ENCODE measurements at regions not wholly inside any gene's neighbourhood (a gene's known extent, or its start where the extent isn't known, plus 50 kb on each side); places are given as distances from the start of the nearest gene placed in this dataset.

DNA sequence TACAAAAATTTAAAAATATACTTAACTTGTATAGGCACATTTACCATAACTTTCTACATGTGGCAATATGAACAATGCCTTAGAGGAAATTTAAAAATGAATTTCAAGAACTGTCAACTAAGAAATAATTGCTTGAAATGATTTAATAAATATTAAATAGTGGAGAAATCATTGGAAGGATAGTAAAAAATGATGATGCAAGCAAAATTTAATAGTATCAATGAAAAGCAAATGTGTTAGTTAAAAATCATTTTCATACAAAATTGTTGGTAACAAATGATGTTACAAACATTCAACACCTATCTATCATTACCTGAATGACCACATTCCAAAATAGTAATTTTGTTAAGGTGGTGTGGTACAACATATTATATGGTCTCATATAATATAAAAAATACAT, 331.0 kb downstream of the HAO1 start:
- Histone ChIP-seq H4K20me1 (ENCODE audit: low read depth, low read length) (no peaks in the 10 kb centered on the region), H3K27me3 (ENCODE audit: low read length) (no peaks in the 10 kb centered on the region), H3K9me3 (ENCODE audit: insufficient read depth, low read length) (no peaks in the 10 kb centered on the region), H3K79me2 (ENCODE audit: insufficient read depth, low read length) (no peaks in the 10 kb centered on the region), H3K9me2 (replicated peaks; ENCODE audit: insufficient read depth, low read length) (no peaks in the 10 kb centered on the region), H3K4me2 (ENCODE audit: low read depth, low read length, poor library complexity, severe bottlenecking) (no peak overlapping the region), H3K36me3 (ENCODE audit: low read length) (no peaks in the 10 kb centered on the region), H3K27ac (ENCODE audit: low read depth, low read length) (no peak overlapping the region), H3K4me3 (ENCODE audit: insufficient read depth, low read length, poor library complexity, severe bottlenecking) (no peak overlapping the region), H2AFZ (ENCODE audit: low read depth, low read length, severe bottlenecking) (no peak overlapping the region), H3F3A (ENCODE audit: insufficient read depth) (no peaks in the 10 kb centered on the region), H3K9ac (ENCODE audit: low read length) (no peak overlapping the region)
- TF ChIP-seq, protein P1, sequence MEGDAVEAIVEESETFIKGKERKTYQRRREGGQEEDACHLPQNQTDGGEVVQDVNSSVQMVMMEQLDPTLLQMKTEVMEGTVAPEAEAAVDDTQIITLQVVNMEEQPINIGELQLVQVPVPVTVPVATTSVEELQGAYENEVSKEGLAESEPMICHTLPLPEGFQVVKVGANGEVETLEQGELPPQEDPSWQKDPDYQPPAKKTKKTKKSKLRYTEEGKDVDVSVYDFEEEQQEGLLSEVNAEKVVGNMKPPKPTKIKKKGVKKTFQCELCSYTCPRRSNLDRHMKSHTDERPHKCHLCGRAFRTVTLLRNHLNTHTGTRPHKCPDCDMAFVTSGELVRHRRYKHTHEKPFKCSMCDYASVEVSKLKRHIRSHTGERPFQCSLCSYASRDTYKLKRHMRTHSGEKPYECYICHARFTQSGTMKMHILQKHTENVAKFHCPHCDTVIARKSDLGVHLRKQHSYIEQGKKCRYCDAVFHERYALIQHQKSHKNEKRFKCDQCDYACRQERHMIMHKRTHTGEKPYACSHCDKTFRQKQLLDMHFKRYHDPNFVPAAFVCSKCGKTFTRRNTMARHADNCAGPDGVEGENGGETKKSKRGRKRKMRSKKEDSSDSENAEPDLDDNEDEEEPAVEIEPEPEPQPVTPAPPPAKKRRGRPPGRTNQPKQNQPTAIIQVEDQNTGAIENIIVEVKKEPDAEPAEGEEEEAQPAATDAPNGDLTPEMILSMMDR (IDR thresholded peaks at IDR 0.05; ENCODE audit: insufficient read depth, low read length, poor library complexity, severe bottlenecking), result no peak
- TF ChIP-seq EZH2phosphoT487 (conservative IDR thresholded peaks at IDR 0.05; ENCODE audit: low read length), result no peak

DNA sequence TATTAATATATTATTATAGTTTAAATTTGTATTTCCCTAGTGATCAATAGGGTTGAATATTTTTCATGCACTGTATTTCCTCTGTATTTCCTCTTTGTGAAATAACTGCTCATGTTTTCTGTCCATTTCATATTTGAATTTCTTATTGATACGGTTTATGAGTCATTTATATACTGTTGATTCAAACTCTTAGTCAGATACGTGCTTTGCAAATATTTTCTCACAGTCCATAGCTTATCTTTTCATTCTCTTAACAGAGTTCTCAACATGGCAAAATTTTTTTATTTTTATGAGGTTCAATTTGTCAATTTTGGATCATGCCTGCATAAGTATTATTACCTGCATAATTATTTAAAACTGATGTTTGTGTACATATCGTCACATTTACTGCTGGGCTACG, 329.6 kb downstream of the HAO1 start:
- no peak overlapping the region for H3K4me2 ChIP-seq (ENCODE audit: low read depth, low read length, poor library complexity, severe bottlenecking)
- H4K20me1 ChIP-seq (ENCODE audit: low read depth, low read length), result no peaks in the 10 kb centered on the region
- H3K27ac ChIP-seq (ENCODE audit: low read depth, low read length), result no peak overlapping the region
- TF ChIP-seq, protein P1 (IDR thresholded peaks at IDR 0.05; ENCODE audit: insufficient read depth, low read length, poor library complexity, severe bottlenecking), result no peak
- no peak for TF ChIP-seq EZH2phosphoT487 (conservative IDR thresholded peaks at IDR 0.05; ENCODE audit: low read length)
- H2AFZ ChIP-seq (ENCODE audit: low read depth, low read length, severe bottlenecking), result no peak overlapping the region
- H3K4me3 ChIP-seq (ENCODE audit: insufficient read depth, low read length, poor library complexity, severe bottlenecking), result no peak overlapping the region
- H3K79me2 ChIP-seq (ENCODE audit: insufficient read depth, low read length), result no peaks in the 10 kb centered on the region
- no peaks in the 10 kb centered on the region for H3K27me3 ChIP-seq (ENCODE audit: low read length)
- no peaks in the 10 kb centered on the region for H3K9me2 ChIP-seq (replicated peaks; ENCODE audit: insufficient read depth, low read length)
- no peak overlapping the region for H3K9ac ChIP-seq (ENCODE audit: low read length)
- no peaks in the 10 kb centered on the region for H3K9me3 ChIP-seq (ENCODE audit: insufficient read depth, low read length)
- no peaks in the 10 kb centered on the region for H3K36me3 ChIP-seq (ENCODE audit: low read length)
- no peaks in the 10 kb centered on the region for H3F3A ChIP-seq (ENCODE audit: insufficient read depth)

DNA sequence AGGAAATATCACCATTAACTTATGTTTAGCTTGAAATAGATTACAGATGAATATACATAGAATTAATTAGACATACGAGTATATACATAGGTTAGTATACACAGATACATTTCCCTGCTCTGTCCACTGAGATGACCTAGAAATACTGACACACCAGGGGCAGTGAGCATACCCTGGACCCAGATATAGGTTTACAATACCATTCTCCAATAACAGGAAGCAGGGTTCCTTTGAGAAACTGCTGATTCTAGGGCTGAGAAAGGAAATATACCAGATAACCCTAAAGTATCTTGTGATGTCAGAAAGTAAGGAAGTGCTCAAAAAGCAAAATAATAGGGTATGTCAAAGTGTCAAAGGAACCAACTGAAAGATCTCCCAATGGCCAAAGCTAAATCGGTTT, 322.5 kb downstream of the HAO1 start:
- Histone ChIP-seq H3K4me2 (ENCODE audit: low read depth, low read length, poor library complexity, severe bottlenecking) (no peak overlapping the region), H2AFZ (ENCODE audit: low read depth, low read length, severe bottlenecking) (no peak overlapping the region)
- TF ChIP-seq, protein P1 (IDR thresholded peaks at IDR 0.05; ENCODE audit: insufficient read depth, low read length, poor library complexity, severe bottlenecking), result no peak
- no peak for TF ChIP-seq EZH2phosphoT487 (conservative IDR thresholded peaks at IDR 0.05; ENCODE audit: low read length)

More for the DNA sequence above, 322.5 kb downstream of the HAO1 start:
- no peaks in the 10 kb centered on the region for H4K20me1 ChIP-seq (ENCODE audit: low read depth, low read length)
- H3K9me2 ChIP-seq (replicated peaks; ENCODE audit: insufficient read depth, low read length), result no peaks in the 10 kb centered on the region
- no peaks in the 10 kb centered on the region for H3K79me2 ChIP-seq (ENCODE audit: insufficient read depth, low read length)
- no peaks in the 10 kb centered on the region for H3K9me3 ChIP-seq (ENCODE audit: insufficient read depth, low read length)
- no peaks in the 10 kb centered on the region for H3F3A ChIP-seq (ENCODE audit: insufficient read depth)
- H3K9ac ChIP-seq (ENCODE audit: low read length), result no peak overlapping the region
- H3K27ac ChIP-seq (ENCODE audit: low read depth, low read length), result no peak overlapping the region
- H3K36me3 ChIP-seq (ENCODE audit: low read length), result no peaks in the 10 kb centered on the region
- no peak overlapping the region for H3K4me3 ChIP-seq (ENCODE audit: insufficient read depth, low read length, poor library complexity, severe bottlenecking)
- H3K27me3 ChIP-seq (ENCODE audit: low read length), result no peaks in the 10 kb centered on the region
